ENCODE measurements at regions not wholly inside any gene's neighbourhood (a gene's known extent, or its start where the extent isn't known, plus 50 kb on each side); places are given as distances from the start of the nearest gene placed in this dataset.
"Not testable (repeated sequence)": the region's sequence is repeated elsewhere in the genome, so short reads cannot be mapped to it uniquely, and the experiment has no call there.

DNA sequence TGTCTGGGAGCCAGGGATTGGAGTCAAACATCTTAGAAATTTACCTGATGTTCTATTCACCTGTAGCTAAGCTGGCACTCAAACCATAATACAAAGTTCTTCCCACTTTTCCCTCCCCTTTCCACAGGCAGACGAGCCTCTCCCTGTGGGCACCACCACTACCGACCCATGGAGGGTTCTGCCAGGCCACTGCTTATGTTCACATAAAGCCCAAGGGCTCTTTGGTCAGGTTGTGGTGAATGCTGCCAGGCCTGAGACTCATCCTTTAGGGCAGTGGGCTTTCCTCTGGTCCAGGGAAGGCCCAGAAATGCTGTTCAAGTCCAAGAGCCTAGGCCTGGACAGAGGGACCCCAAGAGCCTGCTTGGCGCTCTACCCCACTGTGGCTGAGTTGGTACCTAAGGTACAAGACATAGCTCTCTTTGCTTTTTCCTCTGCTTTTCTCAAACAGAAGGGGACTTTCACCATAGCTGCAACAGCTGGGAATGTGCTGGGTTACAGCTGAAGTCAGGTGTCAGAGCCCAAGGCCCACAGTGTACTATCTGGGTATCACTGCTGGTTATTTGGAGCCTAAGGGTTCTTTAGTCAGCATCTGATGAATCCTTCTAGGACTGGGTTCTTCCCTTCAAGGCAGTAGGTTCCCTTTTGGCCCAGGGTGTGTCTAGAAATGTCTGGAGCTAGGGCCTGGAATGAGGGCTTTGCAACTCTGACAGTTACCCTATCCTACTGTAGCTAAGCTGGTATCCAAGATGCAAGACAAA lies 620.1 kb downstream of the TLE1 start:
- in situ Hi-C loops (cut with HindIII; ENCODE audit: low pct_unique_long_range_greater_than_20kb, low sequenced_read_pairs) (no loop called here), intact Hi-C loops (cut with micrococcal nuclease; ENCODE audit: unreplicated experiment) (no loop called here)
- Histone ChIP-seq H3K4me1 (ENCODE audit: control insufficient read depth, insufficient read depth, low read length) (no peaks in the 10 kb centered on the region), H3K27ac (ENCODE audit: low read length) (no peak overlapping the region), H3K36me3 (ENCODE audit: control insufficient read depth, insufficient read depth, low read length) (no peaks in the 10 kb centered on the region), H3K27me3 (ENCODE audit: control insufficient read depth, insufficient read depth, low read length) (no peaks in the 10 kb centered on the region), H3K4me3 (ENCODE audit: low read depth in 2 of 2, low read length in 2 of 2) (no peak overlapping the region), H3K9me3 (ENCODE audit: control insufficient read depth, insufficient read depth, low read depth, low read length) (0 out of 2 replicates have a peak, but pooled peaks cover 2% of the 10 kb centered on the region)
- DNase-seq (ENCODE audit: low read depth, low spot score) (no peak), ATAC-seq (no peak)
- POLR2A ChIA-PET = no interaction called here
- TF ChIP-seq SIN3A (IDR thresholded peaks at IDR 0.05; ENCODE audit: borderline replicate concordance, insufficient read depth, low read depth, low read length) (no peak), POLR2AphosphoS5 (IDR thresholded peaks at IDR 0.05; ENCODE audit: low read depth, low read length) (no peak), CTCF (IDR thresholded peaks at IDR 0.05) (no peak), REST (IDR thresholded peaks at IDR 0.05; ENCODE audit: insufficient read depth in 1 of 2, low read depth in 2 of 2, low read length in 1 of 2) (no peak), TCF7L2 (IDR thresholded peaks at IDR 0.05; ENCODE audit: low read depth, low read length) (no peak)
- CTCF ChIA-PET = no interaction called here
- BruUV-seq (replicated peaks) = no TSS peak

DNA sequence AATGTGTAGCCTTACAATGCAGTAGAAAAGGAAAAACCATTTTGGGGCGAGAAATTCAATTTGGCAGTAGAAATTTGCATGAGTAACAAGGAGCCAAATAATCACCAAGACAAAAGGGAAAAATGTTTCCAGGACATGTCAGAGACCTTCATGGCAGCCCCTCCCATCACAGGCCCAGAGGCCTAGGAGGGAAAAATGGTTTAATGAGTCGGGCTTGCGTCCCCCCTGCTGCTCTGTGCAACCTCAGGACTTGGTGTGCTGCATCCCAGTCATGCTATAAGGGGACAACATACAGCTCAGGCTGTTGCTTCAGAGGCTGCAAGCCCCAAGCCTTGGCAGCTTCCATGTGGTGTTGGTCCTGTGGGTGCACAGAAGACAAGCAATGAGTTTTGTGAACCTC lies 626.4 kb downstream of the TLE1 start:
- intact Hi-C loops (cut with micrococcal nuclease; ENCODE audit: unreplicated experiment); POLR2A ChIA-PET; H3K27ac ChIP-seq (ENCODE audit: low read length); in situ Hi-C loops (cut with HindIII; ENCODE audit: low pct_unique_long_range_greater_than_20kb, low sequenced_read_pairs); H3K36me3 ChIP-seq (ENCODE audit: control insufficient read depth, insufficient read depth, low read length); H3K4me1 ChIP-seq (ENCODE audit: control insufficient read depth, insufficient read depth, low read length); H3K4me3 ChIP-seq (ENCODE audit: low read depth in 2 of 2, low read length in 2 of 2); BruUV-seq (replicated peaks); ATAC-seq; H3K27me3 ChIP-seq (ENCODE audit: control insufficient read depth, insufficient read depth, low read length); DNase-seq (ENCODE audit: low read depth, low spot score); CTCF ChIA-PET; H3K9me3 ChIP-seq (ENCODE audit: control insufficient read depth, insufficient read depth, low read depth, low read length): not testable (repeated sequence)

DNA sequence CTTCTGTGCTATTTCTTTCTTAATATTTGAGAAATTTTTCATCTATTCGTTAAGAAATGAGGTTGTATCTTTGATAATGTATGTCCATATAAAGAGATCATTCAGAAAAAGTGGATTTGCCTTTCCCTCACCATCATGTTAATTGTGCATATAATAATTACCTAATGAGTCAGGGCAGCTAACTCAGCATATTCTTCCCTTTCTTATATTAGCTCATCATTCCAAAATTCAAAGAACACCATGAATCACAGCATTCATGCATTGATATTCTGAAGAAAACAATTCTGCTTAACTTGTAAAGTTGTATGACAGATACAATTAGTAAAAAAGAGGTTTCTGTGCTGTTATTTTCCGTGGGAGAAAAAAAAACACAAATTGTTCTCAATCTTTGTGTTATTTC lies 630.6 kb downstream of the TLE1 start:
- ChIA-PET CTCF (no interaction called here), POLR2A (no interaction called here)

More for the DNA sequence above, 630.6 kb downstream of the TLE1 start:
- no peak for TF ChIP-seq TCF7L2 (IDR thresholded peaks at IDR 0.05; ENCODE audit: low read depth, low read length)
- TF ChIP-seq REST (IDR thresholded peaks at IDR 0.05; ENCODE audit: insufficient read depth in 1 of 2, low read depth in 2 of 2, low read length in 1 of 2) = no peak
- no peak for TF ChIP-seq POLR2AphosphoS5 (IDR thresholded peaks at IDR 0.05; ENCODE audit: low read depth, low read length)
- no peak for TF ChIP-seq CTCF (IDR thresholded peaks at IDR 0.05)
- TF ChIP-seq SIN3A (IDR thresholded peaks at IDR 0.05; ENCODE audit: borderline replicate concordance, insufficient read depth, low read depth, low read length) = no peak
- no peaks in the 10 kb centered on the region for H3K27me3 ChIP-seq (ENCODE audit: control insufficient read depth, insufficient read depth, low read length)
- no peaks in the 10 kb centered on the region for H3K4me1 ChIP-seq (ENCODE audit: control insufficient read depth, insufficient read depth, low read length)
- ATAC-seq (no peak), DNase-seq (ENCODE audit: low read depth, low spot score) (no peak)
- no peaks in the 10 kb centered on the region for H3K36me3 ChIP-seq (ENCODE audit: control insufficient read depth, insufficient read depth, low read length)
- intact Hi-C loops (cut with micrococcal nuclease; ENCODE audit: unreplicated experiment) (no loop called here), in situ Hi-C loops (cut with HindIII; ENCODE audit: low pct_unique_long_range_greater_than_20kb, low sequenced_read_pairs) (no loop called here)
- no peak overlapping the region for H3K27ac ChIP-seq (ENCODE audit: low read length)
- no peak overlapping the region for H3K4me3 ChIP-seq (ENCODE audit: low read depth in 2 of 2, low read length in 2 of 2)
- BruUV-seq (replicated peaks) = no TSS peak
- no peaks in the 10 kb centered on the region for H3K9me3 ChIP-seq (ENCODE audit: control insufficient read depth, insufficient read depth, low read depth, low read length)

Data from Panc1 (cell line).